ENCODE measurements at regions not wholly inside any gene's neighbourhood (a gene's known extent, or its start where the extent isn't known, plus 50 kb on each side); places are given as distances from the start of the nearest gene placed in this dataset.
"Not testable (repeated sequence)": the region's sequence is repeated elsewhere in the genome, so short reads cannot be mapped to it uniquely, and the experiment has no call there.

DNA sequence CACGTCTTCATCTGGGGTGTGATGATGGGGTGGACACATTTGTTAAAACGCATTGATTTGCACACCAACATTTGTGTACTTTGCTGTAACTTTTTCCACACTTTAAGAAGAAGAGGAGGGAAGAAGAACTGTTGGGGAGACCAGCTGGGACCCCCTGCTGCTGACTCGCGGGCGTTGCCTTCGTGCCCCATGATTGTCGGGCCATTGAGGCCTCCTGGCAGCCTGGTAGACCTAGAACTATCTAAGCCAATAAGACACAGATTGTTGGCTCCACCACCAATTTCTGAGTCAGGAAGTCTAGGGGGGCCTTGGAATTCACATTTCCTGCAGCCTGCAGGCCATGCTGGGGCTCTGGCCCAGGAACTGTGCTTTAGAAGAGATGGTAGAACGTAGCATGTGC, 105.5 kb downstream of the TNFRSF13B start:
- WGBS, 2 donors, result 85% methylated on average over 8 of the region's 8 CpGs
- no peak for ATAC-seq (ENCODE audit: insufficient read depth, low FRiP score)
- peak overlapping the region in 1 of 2 donors; percentile 70 for H3K27ac ChIP-seq (ENCODE audit: low read depth in 1 of 2, low read length in 1 of 2)

DNA sequence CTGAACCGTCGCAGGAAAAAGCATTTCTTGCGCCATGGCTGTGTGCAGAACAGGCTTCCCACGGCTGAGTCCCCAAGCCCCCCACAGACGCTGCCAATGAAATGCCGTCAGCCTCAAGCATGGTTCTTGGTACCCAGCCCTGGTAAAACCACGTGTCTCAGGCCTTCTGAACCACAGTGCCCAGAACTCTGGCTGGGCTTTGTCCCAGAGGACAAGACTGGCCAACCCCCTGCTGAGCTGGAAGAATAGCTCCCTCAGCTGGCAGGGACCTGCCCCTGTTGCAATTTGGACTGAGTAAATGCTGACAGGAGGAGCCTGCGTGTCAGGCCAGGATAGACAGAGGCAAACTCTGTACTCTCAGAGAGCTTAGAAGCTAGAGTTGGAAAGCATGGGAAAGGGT, 106.2 kb downstream of the TNFRSF13B start:
- H3K9me3 ChIP-seq (ENCODE audit: control insufficient read depth in 4 of 4, insufficient read depth in 3 of 4, low read length in 3 of 4); H3K9ac ChIP-seq (ENCODE audit: insufficient read depth in 1 of 2, low read length in 2 of 2); H3K4me1 ChIP-seq (ENCODE audit: control insufficient read depth in 5 of 5, insufficient read depth in 5 of 5, low read length in 5 of 5); DNase-seq; H3K27me3 ChIP-seq (ENCODE audit: control insufficient read depth in 3 of 3, insufficient read depth in 3 of 3, low read length in 2 of 3); H3K36me3 ChIP-seq (ENCODE audit: control insufficient read depth in 4 of 4, insufficient read depth in 4 of 4, low read length in 4 of 4); H3K27ac ChIP-seq (ENCODE audit: low read depth in 1 of 2, low read length in 1 of 2); H3K4me3 ChIP-seq: not testable (repeated sequence)
- WGBS, 2 donors, result 66 to 100% methylated on average over 1 of the region's 8 CpGs
- peak; percentile 16 for ATAC-seq (ENCODE audit: insufficient read depth, low FRiP score)

More for the DNA sequence above, 105.5 kb downstream of the TNFRSF13B start:
- TF ChIP-seq, protein P1, sequence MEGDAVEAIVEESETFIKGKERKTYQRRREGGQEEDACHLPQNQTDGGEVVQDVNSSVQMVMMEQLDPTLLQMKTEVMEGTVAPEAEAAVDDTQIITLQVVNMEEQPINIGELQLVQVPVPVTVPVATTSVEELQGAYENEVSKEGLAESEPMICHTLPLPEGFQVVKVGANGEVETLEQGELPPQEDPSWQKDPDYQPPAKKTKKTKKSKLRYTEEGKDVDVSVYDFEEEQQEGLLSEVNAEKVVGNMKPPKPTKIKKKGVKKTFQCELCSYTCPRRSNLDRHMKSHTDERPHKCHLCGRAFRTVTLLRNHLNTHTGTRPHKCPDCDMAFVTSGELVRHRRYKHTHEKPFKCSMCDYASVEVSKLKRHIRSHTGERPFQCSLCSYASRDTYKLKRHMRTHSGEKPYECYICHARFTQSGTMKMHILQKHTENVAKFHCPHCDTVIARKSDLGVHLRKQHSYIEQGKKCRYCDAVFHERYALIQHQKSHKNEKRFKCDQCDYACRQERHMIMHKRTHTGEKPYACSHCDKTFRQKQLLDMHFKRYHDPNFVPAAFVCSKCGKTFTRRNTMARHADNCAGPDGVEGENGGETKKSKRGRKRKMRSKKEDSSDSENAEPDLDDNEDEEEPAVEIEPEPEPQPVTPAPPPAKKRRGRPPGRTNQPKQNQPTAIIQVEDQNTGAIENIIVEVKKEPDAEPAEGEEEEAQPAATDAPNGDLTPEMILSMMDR (IDR thresholded peaks at IDR 0.05; ENCODE audit: control extremely low read depth, extremely low read depth), result no peak
- no peak for DNase-seq
- no peaks in the 10 kb centered on the region for H3K27me3 ChIP-seq (ENCODE audit: control insufficient read depth in 3 of 3, insufficient read depth in 3 of 3, low read length in 2 of 3)
- no peaks in the 10 kb centered on the region for H3K36me3 ChIP-seq (ENCODE audit: control insufficient read depth in 4 of 4, insufficient read depth in 4 of 4, low read length in 4 of 4)
- H3K4me1 ChIP-seq (ENCODE audit: control insufficient read depth in 5 of 5, insufficient read depth in 5 of 5, low read length in 5 of 5), result peaks cover 0 to 6% (median 0%) of the 10 kb centered on the region in 5 donors
- H3K9ac ChIP-seq (ENCODE audit: insufficient read depth in 1 of 2, low read length in 2 of 2), result no peak overlapping the region
- H3K4me3 ChIP-seq, result no peak overlapping the region
- H3K9me3 ChIP-seq (ENCODE audit: control insufficient read depth in 4 of 4, insufficient read depth in 3 of 4, low read length in 3 of 4), result no peaks in the 10 kb centered on the region

DNA sequence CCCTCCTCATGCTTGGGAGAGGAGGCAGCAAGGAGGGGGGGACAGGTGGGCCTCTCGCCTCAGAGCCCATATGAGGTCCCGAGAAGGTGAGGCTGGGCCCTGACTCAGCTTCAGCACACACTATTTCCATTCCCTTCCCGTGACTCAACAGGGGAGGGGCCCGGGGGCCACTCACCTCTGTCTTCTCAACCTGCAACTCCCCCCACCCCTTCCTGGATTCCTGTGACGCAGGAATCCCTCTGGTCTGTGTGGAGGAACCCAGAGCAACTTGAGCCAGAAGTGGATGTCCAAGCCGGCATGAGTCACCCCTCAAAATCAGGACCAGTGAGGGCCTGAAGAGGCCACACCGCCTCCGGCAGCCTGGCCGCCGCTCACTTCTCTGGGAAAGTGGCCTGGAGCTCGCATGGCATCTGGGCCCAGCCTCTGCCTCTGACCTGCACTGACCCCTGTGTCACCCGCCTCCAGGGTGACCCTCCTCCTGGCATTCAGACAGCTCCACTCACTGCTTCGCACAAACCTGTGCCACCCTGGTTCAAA, 106.8 kb downstream of the TNFRSF13B start:
- H3K9me3 ChIP-seq (ENCODE audit: control insufficient read depth in 4 of 4, insufficient read depth in 3 of 4, low read length in 3 of 4); H3K27ac ChIP-seq (ENCODE audit: low read depth in 1 of 2, low read length in 1 of 2); H3K4me1 ChIP-seq (ENCODE audit: control insufficient read depth in 5 of 5, insufficient read depth in 5 of 5, low read length in 5 of 5); H3K27me3 ChIP-seq (ENCODE audit: control insufficient read depth in 3 of 3, insufficient read depth in 3 of 3, low read length in 2 of 3); H3K4me3 ChIP-seq; H3K9ac ChIP-seq (ENCODE audit: insufficient read depth in 1 of 2, low read length in 2 of 2); H3K36me3 ChIP-seq (ENCODE audit: control insufficient read depth in 4 of 4, insufficient read depth in 4 of 4, low read length in 4 of 4); DNase-seq: not testable (repeated sequence)
- WGBS, 2 donors, result 59 to 68% methylated on average over 4 to 6 of the region's 13 CpGs
- ATAC-seq (ENCODE audit: insufficient read depth, low FRiP score), result peak; percentile 84

DNA sequence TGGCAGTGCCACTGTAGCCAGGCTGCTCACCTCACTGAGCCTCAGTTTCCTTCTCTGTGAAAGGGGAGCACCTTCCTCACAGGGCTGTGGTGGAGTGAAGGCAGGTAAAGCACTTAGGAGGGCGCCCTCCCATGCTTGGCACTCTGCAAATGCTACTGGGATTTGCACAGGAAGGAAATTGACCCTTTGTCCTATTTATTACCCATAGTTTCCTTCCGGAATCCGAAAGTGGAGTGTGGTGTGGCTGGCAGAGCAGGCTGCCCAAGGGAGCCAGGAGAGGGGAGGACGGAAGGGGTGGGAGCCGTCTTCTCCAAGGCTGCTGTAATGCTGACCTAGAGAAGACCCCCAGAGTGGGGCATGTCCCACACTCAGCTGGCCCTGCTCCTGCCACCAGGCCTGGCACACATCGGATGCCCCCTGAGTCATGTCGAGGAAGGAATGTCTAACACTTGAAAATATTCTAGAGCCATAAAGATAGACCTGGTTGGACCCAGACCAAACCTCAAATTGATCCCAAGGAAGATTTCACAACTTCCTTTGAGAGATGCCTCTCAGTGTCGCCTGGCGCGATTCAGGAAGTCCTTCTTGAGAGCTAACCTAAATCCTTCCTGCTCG, 107.3 kb downstream of the TNFRSF13B start:
- not testable (repeated sequence) for ATAC-seq (ENCODE audit: insufficient read depth, low FRiP score); H3K4me3 ChIP-seq; DNase-seq; H3K27ac ChIP-seq (ENCODE audit: low read depth in 1 of 2, low read length in 1 of 2); H3K9me3 ChIP-seq (ENCODE audit: control insufficient read depth in 4 of 4, insufficient read depth in 3 of 4, low read length in 3 of 4); H3K27me3 ChIP-seq (ENCODE audit: control insufficient read depth in 3 of 3, insufficient read depth in 3 of 3, low read length in 2 of 3); H3K4me1 ChIP-seq (ENCODE audit: control insufficient read depth in 5 of 5, insufficient read depth in 5 of 5, low read length in 5 of 5); H3K36me3 ChIP-seq (ENCODE audit: control insufficient read depth in 4 of 4, insufficient read depth in 4 of 4, low read length in 4 of 4); H3K9ac ChIP-seq (ENCODE audit: insufficient read depth in 1 of 2, low read length in 2 of 2)
- WGBS, 2 donors, result 10 to 30% methylated on average over 2 to 5 of the region's 11 CpGs

DNA sequence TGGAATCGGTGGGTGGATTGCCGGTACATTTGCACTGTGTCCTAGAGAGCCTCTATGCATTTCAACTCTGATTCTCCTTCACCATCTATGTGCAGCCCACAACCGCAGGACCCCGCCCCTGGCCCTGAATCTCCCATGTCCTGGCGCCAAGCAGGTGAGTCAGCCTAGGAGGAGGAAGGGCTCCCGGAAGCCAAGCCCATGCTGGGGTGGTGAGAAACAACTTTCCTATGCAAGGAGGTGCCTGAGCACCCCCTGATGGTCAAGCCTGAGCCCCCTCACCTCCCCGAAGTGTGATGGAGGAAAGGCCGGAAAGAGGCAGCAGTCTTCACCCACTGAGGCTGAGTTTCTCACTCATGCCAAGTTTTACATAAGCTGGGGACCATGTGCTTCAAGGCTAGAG, 110.8 kb downstream of the TNFRSF13B start:
- not testable (repeated sequence) for H3K36me3 ChIP-seq (ENCODE audit: control insufficient read depth in 4 of 4, insufficient read depth in 4 of 4, low read length in 4 of 4); DNase-seq; H3K4me3 ChIP-seq; H3K27me3 ChIP-seq (ENCODE audit: control insufficient read depth in 3 of 3, insufficient read depth in 3 of 3, low read length in 2 of 3); H3K4me1 ChIP-seq (ENCODE audit: control insufficient read depth in 5 of 5, insufficient read depth in 5 of 5, low read length in 5 of 5); H3K9ac ChIP-seq (ENCODE audit: insufficient read depth in 1 of 2, low read length in 2 of 2); H3K27ac ChIP-seq (ENCODE audit: low read depth in 1 of 2, low read length in 1 of 2); ATAC-seq (ENCODE audit: insufficient read depth, low FRiP score); H3K9me3 ChIP-seq (ENCODE audit: control insufficient read depth in 4 of 4, insufficient read depth in 3 of 4, low read length in 3 of 4)
- 80 to 91% methylated on average over 8 of the region's 8 CpGs for WGBS, 2 donors

DNA sequence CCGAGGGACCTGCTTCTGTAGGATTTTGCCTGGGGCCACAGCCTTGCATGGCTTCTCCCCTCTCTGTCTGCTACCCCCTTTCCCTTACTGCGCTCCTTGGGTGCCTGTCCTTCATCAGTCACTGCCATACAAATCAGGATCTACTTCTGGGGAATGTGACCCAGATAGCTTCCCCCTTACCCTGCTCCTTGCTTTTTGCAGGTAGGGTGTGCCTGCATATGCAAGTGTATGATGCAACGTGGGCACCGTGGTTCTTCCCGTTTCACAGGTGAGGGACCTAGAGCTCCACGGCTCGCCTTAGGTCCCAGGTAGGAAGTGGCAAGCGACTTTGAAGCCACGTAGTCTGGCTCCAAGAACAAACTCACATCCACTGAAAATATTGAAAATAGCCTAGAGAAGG, 111.5 kb downstream of the TNFRSF13B start:
- H3K27ac ChIP-seq (ENCODE audit: low read depth in 1 of 2, low read length in 1 of 2); H3K36me3 ChIP-seq (ENCODE audit: control insufficient read depth in 4 of 4, insufficient read depth in 4 of 4, low read length in 4 of 4); DNase-seq; H3K27me3 ChIP-seq (ENCODE audit: control insufficient read depth in 3 of 3, insufficient read depth in 3 of 3, low read length in 2 of 3); H3K4me3 ChIP-seq; ATAC-seq (ENCODE audit: insufficient read depth, low FRiP score); H3K9ac ChIP-seq (ENCODE audit: insufficient read depth in 1 of 2, low read length in 2 of 2); H3K4me1 ChIP-seq (ENCODE audit: control insufficient read depth in 5 of 5, insufficient read depth in 5 of 5, low read length in 5 of 5); H3K9me3 ChIP-seq (ENCODE audit: control insufficient read depth in 4 of 4, insufficient read depth in 3 of 4, low read length in 3 of 4): not testable (repeated sequence)
- 86% methylated on average over 9 of the region's 9 CpGs for WGBS, 2 donors

DNA sequence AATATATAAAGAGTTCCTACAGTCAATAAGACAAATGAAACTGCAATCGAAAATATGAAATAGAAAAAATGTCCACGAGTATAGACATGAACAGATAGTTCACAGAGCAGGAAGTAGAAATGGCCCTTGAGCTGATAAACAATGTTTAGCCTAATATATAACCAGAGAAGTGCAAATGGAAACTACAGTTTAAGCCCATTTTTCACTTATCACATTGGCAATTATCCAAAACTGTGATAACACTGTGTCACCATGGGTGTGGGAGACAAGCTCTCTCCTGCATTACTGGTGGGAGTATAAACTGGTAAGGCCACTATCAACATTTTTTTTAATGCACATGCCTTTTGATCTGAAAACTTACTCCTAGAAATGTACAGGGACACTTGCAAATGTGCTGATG, 112.4 kb downstream of the TNFRSF13B start:
- H3K4me3 ChIP-seq; H3K9ac ChIP-seq (ENCODE audit: insufficient read depth in 1 of 2, low read length in 2 of 2); H3K4me1 ChIP-seq (ENCODE audit: control insufficient read depth in 5 of 5, insufficient read depth in 5 of 5, low read length in 5 of 5); H3K36me3 ChIP-seq (ENCODE audit: control insufficient read depth in 4 of 4, insufficient read depth in 4 of 4, low read length in 4 of 4); DNase-seq; ATAC-seq (ENCODE audit: insufficient read depth, low FRiP score); H3K27me3 ChIP-seq (ENCODE audit: control insufficient read depth in 3 of 3, insufficient read depth in 3 of 3, low read length in 2 of 3); H3K9me3 ChIP-seq (ENCODE audit: control insufficient read depth in 4 of 4, insufficient read depth in 3 of 4, low read length in 3 of 4); H3K27ac ChIP-seq (ENCODE audit: low read depth in 1 of 2, low read length in 1 of 2): not testable (repeated sequence)
- 44 to 57% methylated on average over 1 to 2 of the region's 2 CpGs for WGBS, 2 donors
